Gastrocnemius medialis (tissue), 4 donors: ENCODE measurements at regions not wholly inside any gene's neighbourhood (a gene's known extent, or its start where the extent isn't known, plus 50 kb on each side); places are given as distances from the start of the nearest gene placed in this dataset.

ENCODE experiments used
- POLR2A ChIP-seq, 2 donors: fragments of 450-650 bp; IDR thresholded peaks; one replicate each; pipeline ENCODE4 v1.6.1; 2017; ENCODE audit warnings: antibody characterized with exemption in 2 of 2, mild to moderate bottlenecking in 2 of 2, moderate library complexity in 2 of 2
- TF ChIP-seq, protein P1 (sequence below), 5 experiments: fragments of 450-650 bp in 3 of 5; fragments of 200-600 bp in 2 of 5; sonication (generic) in 2 of 5; IDR thresholded peaks in 4 of 5; conservative IDR thresholded peaks in 1 of 5; 1 replicate in 4 of 5; 2 replicates in 1 of 5; pipeline ENCODE4 v1.5.1; 2016 to 2019; ENCODE audit warnings: antibody characterized with exemption in 5 of 5, mild to moderate bottlenecking in 3 of 5, moderate library complexity in 3 of 5

DNA sequence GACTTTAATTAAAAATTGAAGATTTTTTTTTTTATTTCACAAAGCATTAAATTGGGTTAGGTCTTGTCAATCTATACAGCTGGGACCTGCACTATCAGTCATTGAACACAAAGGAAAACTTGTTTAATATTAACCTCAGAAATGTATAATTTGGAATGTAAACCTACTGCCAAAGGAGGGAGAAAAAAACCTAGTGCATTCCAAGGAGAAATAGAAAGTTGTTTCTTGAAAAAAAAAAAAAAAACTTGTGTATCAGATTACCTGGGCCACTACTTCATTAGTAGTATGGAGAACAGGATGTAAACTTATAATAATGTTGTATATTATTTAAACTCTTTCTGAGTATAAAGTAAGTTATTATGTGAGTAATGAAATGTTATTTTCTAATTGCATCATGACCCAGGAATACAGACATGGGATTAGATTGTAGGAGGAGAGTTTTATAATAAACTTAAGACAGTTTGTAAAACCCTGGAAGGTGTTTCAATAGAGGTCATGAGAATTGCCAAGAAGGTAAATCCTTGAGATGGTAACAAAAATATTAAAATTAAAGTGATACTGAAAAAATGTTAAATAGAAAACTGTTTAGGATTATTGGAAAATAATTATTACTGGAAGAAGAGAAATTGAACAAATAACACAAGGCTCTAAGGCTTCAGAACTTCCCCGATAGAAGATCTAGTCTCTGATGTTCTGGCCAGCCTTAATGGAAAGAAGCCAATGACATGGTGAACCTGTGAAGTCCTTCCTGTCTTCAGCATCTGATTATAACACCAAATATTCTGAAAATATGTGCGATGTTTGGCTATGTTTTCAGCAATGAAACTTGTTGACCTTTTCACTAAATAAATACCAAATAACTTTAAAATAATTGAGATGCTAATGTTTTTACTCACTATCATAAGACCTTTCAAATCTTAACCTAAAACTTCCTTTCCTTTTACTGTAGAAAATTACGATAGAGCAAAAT is 412.8 kb upstream of the LYPLAL1 start:
- TF ChIP-seq, protein P1, sequence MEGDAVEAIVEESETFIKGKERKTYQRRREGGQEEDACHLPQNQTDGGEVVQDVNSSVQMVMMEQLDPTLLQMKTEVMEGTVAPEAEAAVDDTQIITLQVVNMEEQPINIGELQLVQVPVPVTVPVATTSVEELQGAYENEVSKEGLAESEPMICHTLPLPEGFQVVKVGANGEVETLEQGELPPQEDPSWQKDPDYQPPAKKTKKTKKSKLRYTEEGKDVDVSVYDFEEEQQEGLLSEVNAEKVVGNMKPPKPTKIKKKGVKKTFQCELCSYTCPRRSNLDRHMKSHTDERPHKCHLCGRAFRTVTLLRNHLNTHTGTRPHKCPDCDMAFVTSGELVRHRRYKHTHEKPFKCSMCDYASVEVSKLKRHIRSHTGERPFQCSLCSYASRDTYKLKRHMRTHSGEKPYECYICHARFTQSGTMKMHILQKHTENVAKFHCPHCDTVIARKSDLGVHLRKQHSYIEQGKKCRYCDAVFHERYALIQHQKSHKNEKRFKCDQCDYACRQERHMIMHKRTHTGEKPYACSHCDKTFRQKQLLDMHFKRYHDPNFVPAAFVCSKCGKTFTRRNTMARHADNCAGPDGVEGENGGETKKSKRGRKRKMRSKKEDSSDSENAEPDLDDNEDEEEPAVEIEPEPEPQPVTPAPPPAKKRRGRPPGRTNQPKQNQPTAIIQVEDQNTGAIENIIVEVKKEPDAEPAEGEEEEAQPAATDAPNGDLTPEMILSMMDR (IDR thresholded peaks at IDR 0.05 in 4 of 5, conservative IDR thresholded peaks at IDR 0.05 in 1 of 5): no peak
- no peak for TF ChIP-seq POLR2A (IDR thresholded peaks at IDR 0.05)
